Cardiac fibroblast (primary cell): ENCODE measurements at regions not wholly inside any gene's neighbourhood (a gene's known extent, or its start where the extent isn't known, plus 50 kb on each side); places are given as distances from the start of the nearest gene placed in this dataset.

Experiments
- DNase-seq, 2 donors: peaks; one replicate each; pipeline versions ENCODE4 v3.0.0 to v3.0.0-alpha.2; 2010; ENCODE audit warnings: low read depth in 2 of 2
- H3K4me3 ChIP-seq, 2 donors: replicated peaks in 1 of 2; 1 replicate in 1 of 2; 2 replicates in 1 of 2; pipeline ENCODE4 v1.5.1; 2011; ENCODE audit warnings: low read depth in 2 of 2, low read length in 2 of 2, mild to moderate bottlenecking in 2 of 2, moderate library complexity in 1 of 2
- CTCF ChIP-seq: IDR thresholded peaks from one replicate; pipeline ENCODE4 v1.5.1; 2011; ENCODE audit warnings: low read depth, mild to moderate bottlenecking, low read length, inconsistent platforms

GRCh38 chr2:111653913-111654312 lies 230.1 kb downstream of the ANAPC1 start:
- TF ChIP-seq CTCF, result no peak
- no peak for DNase-seq
- H3K4me3 ChIP-seq, result no peak overlapping the region

GRCh38 chr2:111654829-111655228 lies 229.2 kb downstream of the ANAPC1 start:
- DNase-seq, result no peak
- H3K4me3 ChIP-seq, result no peak overlapping the region
- no peak for TF ChIP-seq CTCF

GRCh38 chr2:111656436-111656835 lies 227.6 kb downstream of the ANAPC1 start:
- no peak for DNase-seq
- TF ChIP-seq CTCF, result no peak

GRCh38 chr2:111656894-111657293 lies 227.1 kb downstream of the ANAPC1 start:
- DNase-seq, result no peak
- TF ChIP-seq CTCF, result no peak
- H3K4me3 ChIP-seq, result no peak overlapping the region

More at GRCh38 chr2:111656436-111656835, 227.6 kb downstream of the ANAPC1 start:
- no peak overlapping the region for H3K4me3 ChIP-seq

- no peak for DNase-seq
- TF ChIP-seq CTCF, result no peak
- H3K4me3 ChIP-seq, result no peak overlapping the region
Observed at GRCh38 chr2:111657351-111657975, 226.5 kb downstream of the ANAPC1 start.

- H3K4me3 ChIP-seq, result no peak overlapping the region
- no peak for TF ChIP-seq CTCF
- DNase-seq, result peak; percentile 89 to 94
Observed at GRCh38 chr2:111659361-111660333, 224.3 kb downstream of the ANAPC1 start.
